ENCODE measurements at regions not wholly inside any gene's neighbourhood (a gene's known extent, or its start where the extent isn't known, plus 50 kb on each side); places are given as distances from the start of the nearest gene placed in this dataset.

DNA sequence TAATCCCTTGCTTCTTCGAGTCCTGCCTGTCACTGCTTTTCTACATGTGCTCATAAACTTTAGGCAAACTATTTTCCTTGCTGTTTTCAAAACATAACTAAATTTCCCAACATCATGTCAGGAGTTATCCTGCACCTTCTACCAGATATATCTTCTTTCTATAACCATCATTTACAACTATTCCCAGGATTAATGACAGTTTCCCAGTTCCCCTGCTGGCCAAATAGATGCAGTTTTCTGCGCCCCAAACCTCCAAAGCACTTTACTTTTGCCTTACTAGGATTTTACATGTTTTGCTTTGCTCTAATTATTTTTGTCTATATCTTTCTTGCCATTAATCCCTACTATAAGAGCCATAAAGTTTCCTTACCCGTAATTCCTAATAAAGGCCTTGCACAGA is 122.5 kb downstream of the GLUL start:
- in situ Hi-C loops (cut with HindIII; ENCODE audit: low pct_unique_long_range_greater_than_20kb, low sequenced_read_pairs) = no loop called here
- no peak for DNase-seq (ENCODE audit: low read depth in 1 of 2, low spot score in 1 of 2)
- no peak for TF ChIP-seq JUND (IDR thresholded peaks at IDR 0.05; ENCODE audit: low read depth)

DNA sequence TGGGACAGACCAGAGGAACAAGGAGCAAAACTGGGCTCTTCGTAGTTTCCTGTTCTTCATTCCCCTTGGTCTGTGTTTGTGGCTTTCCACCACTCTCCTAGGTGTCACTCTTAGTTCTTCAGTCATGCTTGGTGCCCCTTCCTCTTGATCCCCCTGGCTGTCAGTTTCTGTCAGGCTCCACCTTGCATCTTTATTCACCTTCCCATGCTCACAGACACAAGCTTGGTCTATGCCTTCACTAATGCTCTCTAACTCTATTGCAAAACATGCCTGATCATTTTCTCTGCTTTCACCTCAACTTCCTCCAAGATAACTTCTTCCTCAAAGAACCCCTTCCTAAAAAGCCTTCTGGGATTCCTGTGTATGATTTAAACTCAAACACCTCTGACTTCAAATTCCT is 122.9 kb downstream of the GLUL start:
- TF ChIP-seq JUND (IDR thresholded peaks at IDR 0.05; ENCODE audit: low read depth) = no peak
- in situ Hi-C loops (cut with HindIII; ENCODE audit: low pct_unique_long_range_greater_than_20kb, low sequenced_read_pairs) = no loop called here
- no peak for DNase-seq (ENCODE audit: low read depth in 1 of 2, low spot score in 1 of 2)

DNA sequence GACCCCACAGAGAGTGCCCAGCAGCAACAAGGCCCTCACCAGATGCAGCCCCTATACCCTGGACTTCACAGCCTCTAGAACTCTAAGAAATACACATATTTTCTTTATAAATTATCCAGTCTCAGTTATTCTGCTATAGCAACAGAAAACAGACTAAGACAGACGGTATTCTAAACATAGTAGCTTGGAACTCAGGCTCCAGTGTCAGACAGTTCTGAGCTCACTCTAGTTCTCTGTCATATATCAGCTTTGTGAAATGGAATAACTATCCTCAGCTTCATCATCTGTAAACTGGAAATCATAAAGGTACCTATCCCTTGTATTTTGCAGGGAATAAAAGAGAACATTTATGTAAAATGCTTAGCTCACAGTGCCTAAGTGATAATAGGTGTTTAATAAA is 127.4 kb downstream of the GLUL start:
- no peak for DNase-seq (ENCODE audit: low read depth in 1 of 2, low spot score in 1 of 2)
- no peak for TF ChIP-seq JUND (IDR thresholded peaks at IDR 0.05; ENCODE audit: low read depth)
- in situ Hi-C loops (cut with HindIII; ENCODE audit: low pct_unique_long_range_greater_than_20kb, low sequenced_read_pairs) = no loop called here

DNA sequence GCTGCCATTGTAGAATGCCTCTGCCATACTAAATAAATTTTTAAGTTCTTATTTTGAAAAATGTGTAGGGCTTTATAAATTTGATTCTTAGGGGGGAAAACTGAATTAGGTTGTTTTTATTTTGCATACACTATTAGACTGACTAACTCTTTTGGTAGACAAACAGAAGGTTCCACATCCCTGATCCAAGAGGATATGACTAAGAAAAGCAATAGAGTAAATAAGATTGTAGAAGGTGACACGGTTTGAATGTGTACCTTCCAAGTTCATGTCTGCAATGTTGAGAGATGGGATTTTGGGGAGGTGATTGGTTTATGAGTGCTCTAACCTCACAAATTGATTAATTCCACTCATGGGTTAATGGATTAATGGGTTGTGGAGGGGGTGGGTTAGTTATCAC is 127.9 kb downstream of the GLUL start:
- DNase-seq (ENCODE audit: low read depth in 1 of 2, low spot score in 1 of 2) = no peak
- TF ChIP-seq JUND (IDR thresholded peaks at IDR 0.05; ENCODE audit: low read depth) = no peak
- in situ Hi-C loops (cut with HindIII; ENCODE audit: low pct_unique_long_range_greater_than_20kb, low sequenced_read_pairs) = no loop called here

DNA sequence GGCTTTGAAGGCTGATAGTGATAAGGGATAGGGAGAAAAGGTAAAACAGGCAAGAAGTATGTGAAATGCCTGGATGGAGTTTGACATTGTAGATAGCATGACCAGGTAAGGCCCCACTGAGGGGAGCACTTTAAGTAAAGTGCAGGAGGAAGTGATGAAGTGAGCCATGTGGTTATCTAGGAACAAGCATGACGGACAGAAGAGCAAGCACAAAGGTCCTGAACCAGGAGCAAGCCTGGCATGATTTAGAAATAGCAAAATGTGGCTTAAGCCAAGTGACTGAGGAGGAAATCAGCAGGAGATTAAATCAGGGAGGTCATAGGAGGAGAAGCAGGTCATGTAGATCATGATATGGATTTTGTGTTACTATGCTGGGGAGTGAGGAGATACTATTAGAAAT is 129.2 kb downstream of the GLUL start:
- in situ Hi-C loops (cut with HindIII; ENCODE audit: low pct_unique_long_range_greater_than_20kb, low sequenced_read_pairs) = no loop called here
- no peak for TF ChIP-seq JUND (IDR thresholded peaks at IDR 0.05; ENCODE audit: low read depth)
- DNase-seq (ENCODE audit: low read depth in 1 of 2, low spot score in 1 of 2) = no peak

DNA sequence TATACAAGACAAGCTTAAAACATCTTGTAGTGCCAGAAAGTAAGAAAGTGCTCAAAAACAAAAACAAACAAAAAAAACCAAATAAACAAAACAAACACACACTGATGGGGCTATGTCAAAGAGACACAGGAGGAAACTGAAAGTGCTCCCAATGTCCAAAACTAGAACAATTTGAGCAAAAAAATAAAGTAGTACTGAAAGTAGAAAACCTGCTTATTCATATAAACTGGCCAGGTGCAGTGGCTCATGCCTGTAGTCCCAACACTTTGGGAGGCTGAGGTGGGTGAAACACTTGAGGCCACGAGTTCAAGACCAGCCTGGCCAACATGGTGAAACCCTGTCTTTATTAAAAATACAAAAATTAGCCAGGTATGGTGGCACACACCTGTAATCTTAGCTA is 129.9 kb downstream of the GLUL start:
- no peak for TF ChIP-seq JUND (IDR thresholded peaks at IDR 0.05; ENCODE audit: low read depth)
- no peak for DNase-seq (ENCODE audit: low read depth in 1 of 2, low spot score in 1 of 2)
- in situ Hi-C loops (cut with HindIII; ENCODE audit: low pct_unique_long_range_greater_than_20kb, low sequenced_read_pairs) = no loop called here

DNA sequence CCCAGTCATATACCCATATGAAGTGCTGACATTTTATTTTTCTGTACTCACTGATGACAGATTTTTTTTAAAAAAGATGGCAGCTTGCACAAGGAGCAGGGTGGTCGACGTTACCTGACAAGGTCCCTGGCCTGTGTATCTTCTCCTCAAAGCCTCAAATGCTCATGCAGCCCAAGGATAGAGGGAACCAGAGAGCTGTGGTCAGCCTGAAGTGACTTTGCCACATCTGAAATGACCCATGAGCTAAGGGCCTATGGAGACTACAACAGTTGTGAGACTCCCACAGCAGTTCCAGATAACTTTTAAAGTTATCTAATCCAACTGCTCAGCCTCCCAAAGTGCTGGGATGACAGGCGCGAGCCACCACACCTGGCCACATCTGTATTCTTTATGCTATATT is 131.1 kb downstream of the GLUL start:
- in situ Hi-C loops (cut with HindIII; ENCODE audit: low pct_unique_long_range_greater_than_20kb, low sequenced_read_pairs) = no loop called here
- no peak for DNase-seq (ENCODE audit: low read depth in 1 of 2, low spot score in 1 of 2)
- no peak for TF ChIP-seq JUND (IDR thresholded peaks at IDR 0.05; ENCODE audit: low read depth)

DNA sequence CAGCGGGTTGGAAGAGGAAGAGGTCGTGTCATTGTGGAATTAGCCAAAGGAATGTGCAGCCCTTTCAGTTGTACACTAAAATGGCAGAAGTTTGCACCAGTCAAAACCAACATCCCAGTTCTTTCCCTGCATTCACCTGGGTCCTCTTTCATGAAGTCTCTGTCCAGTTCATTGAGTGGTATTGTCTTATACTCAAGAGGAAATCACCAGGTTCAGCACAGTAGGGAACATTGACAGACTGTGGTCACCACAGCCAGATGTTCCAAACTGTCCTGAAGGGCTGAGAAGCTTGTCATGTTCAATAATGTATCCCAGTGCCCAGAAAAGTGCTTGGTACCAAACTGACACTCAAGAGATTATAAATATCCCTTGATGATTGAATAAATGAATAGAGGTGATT is 131.6 kb downstream of the GLUL start:
- DNase-seq (ENCODE audit: low read depth in 1 of 2, low spot score in 1 of 2) = no peak
- in situ Hi-C loops (cut with HindIII; ENCODE audit: low pct_unique_long_range_greater_than_20kb, low sequenced_read_pairs) = no loop called here
- TF ChIP-seq JUND (IDR thresholded peaks at IDR 0.05; ENCODE audit: low read depth) = no peak

DNA sequence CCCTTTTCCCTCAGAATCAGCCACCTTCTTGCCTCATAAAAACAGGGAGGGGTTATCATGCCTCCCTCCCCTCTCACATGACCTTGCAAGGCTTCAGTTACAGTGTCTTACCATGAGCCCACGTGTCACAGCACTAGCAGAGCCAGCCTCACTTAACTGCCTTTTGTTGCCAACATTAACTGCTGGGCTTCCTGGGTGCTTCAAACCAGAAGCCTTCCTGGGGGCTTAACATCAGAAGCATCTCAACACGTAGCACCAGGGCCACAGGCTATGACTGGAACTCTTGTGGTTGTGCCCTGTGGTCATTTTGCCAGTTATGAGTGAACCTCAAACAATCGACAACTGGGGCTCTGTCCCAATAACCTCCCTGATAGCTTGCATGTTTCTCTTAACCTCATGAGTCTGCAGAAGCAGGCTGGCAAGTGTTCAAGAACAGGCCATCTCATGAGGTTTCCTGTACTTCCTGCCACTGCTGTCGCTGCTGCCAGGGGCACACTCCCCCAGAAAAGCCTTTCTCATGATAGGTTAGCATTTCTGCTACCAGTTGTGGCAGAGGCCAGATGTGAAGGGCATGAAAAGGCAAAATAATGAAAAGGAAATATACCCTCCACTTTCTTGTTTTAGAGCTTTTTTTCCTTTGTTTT is 132.2 kb downstream of the GLUL start:
- in situ Hi-C loops (cut with HindIII; ENCODE audit: low pct_unique_long_range_greater_than_20kb, low sequenced_read_pairs) = no loop called here
- no peak for DNase-seq (ENCODE audit: low read depth in 1 of 2, low spot score in 1 of 2)
- no peak for TF ChIP-seq JUND (IDR thresholded peaks at IDR 0.05; ENCODE audit: low read depth)

DNA sequence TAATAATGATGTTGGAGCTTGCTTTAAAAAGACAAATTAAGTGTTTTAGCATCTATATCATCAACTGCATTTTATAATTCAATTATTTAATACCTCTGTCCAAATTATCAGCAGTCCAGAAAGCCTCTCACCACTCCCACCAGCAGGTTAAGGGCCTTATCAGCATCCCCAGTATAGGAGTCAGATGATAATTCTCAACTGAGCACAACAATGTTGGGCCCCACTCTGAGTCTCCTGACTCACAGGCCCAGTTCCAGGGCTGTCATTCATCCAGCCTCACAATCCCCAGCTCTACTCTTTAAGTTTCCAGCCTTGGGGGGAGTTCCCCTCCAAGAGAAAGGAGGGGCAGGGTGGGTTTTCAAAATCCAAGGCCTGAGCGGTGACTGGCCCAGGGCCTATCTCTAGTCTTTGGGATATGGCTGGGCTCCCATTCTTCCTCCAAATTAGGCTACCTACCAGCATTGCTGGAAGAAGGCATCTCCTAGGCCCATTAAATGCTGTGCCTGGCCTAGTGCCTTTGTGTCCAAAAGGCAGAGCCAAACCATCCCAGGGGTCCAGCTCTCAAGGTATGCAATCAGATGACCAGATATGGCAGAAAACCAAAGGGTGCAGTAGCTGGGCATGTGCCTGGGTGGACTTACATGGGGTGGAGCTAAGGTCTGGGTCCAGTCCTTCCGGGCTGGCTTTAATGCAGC is 134.1 kb downstream of the GLUL start:
- in situ Hi-C loops (cut with HindIII; ENCODE audit: low pct_unique_long_range_greater_than_20kb, low sequenced_read_pairs) = no loop called here
- TF ChIP-seq JUND (IDR thresholded peaks at IDR 0.05; ENCODE audit: low read depth) = no peak
- DNase-seq (ENCODE audit: low read depth in 1 of 2, low spot score in 1 of 2) = no peak

DNA sequence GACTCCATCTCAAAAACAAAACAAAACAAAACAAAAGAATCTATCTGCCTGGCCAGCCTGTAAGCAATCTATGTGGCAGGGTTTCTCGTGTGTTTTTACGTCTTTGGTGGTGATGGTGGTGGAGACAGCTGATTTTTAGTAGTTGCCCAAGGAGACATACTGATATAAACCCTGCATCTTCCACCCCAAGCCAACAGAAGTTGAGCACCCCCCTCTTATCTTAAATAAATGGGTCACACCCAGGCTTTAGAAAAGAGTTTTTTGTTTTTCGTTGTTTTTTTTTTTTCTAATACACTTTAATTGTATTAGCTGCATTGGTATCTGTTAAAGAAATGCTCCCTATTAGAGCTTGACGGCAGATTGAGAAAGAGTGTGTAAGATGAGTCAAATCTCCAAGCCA is 134.7 kb downstream of the GLUL start:
- no peak for TF ChIP-seq JUND (IDR thresholded peaks at IDR 0.05; ENCODE audit: low read depth)
- in situ Hi-C loops (cut with HindIII; ENCODE audit: low pct_unique_long_range_greater_than_20kb, low sequenced_read_pairs) = no loop called here
- no peak for DNase-seq (ENCODE audit: low read depth in 1 of 2, low spot score in 1 of 2)

DNA sequence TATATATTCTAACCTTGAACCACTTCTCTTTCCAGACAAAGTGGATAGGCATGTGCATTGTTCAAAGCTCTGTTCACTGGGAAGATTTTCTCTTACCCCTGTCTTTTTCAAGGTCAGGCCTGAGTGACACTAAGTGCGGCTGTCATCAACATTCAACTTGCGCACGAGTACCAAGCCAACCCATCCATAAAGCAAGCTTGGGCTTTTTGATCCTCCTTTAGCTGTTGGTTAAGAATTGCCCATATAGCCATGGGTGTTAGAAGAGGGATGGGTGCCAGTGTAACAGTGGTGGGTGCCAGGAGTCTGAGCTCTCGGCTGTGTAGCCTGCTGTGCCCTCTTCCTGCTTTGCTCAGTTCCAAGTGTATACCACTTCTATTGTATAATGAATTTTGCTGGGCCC is 136.1 kb downstream of the GLUL start:
- no peak for DNase-seq (ENCODE audit: low read depth in 1 of 2, low spot score in 1 of 2)
- no peak for TF ChIP-seq JUND (IDR thresholded peaks at IDR 0.05; ENCODE audit: low read depth)
- in situ Hi-C loops (cut with HindIII; ENCODE audit: low pct_unique_long_range_greater_than_20kb, low sequenced_read_pairs) = no loop called here

DNA sequence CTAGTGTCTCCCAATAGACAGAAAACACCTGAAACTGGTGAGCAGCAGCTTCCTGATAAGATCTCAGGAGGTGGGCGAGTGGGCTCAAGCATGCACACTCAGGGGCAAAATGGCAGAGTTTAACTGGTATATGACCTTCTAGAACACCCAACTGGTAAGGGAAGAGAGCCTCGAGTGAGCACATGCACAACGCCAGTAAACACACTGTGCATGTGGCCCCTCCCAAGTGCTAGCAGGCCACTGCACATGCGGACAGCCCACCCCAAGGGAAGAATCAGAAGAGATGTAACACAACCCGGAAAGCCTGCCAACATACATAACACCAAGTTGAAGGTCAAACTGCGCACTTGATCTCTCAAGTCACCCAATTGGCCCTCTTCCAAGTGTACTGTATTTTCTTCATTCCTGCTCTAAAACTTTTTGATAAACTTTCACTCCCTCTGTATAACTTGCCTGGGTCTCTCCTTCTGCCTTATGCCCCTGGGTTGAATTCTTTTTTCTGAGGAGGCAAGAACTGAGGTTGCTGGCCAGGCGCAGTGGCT is 138.2 kb downstream of the GLUL start:
- no peak for TF ChIP-seq JUND (IDR thresholded peaks at IDR 0.05; ENCODE audit: low read depth)
- DNase-seq (ENCODE audit: low read depth in 1 of 2, low spot score in 1 of 2) = no peak
- in situ Hi-C loops (cut with HindIII; ENCODE audit: low pct_unique_long_range_greater_than_20kb, low sequenced_read_pairs) = no loop called here

DNA sequence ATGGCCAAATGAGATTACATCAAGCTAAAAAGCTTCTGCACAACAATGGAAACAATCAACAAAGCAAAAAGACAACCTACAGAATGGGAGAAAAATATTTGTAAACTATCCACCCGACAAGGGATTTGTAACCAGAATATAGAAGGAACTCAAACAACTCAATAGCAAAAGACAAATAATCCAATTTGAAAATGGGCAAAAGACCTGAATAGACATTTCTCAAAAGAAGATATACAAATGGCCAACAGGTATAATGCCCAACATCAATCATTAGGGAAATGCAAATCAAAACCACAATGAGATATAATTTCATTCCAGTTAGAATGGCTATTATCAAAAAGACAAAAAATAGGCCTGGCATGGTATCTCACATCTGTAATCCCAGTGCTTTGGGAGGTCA is 140.0 kb downstream of the GLUL start:
- DNase-seq (ENCODE audit: low read depth in 1 of 2, low spot score in 1 of 2) = no peak
- in situ Hi-C loops (cut with HindIII; ENCODE audit: low pct_unique_long_range_greater_than_20kb, low sequenced_read_pairs) = no loop called here
- TF ChIP-seq JUND (IDR thresholded peaks at IDR 0.05; ENCODE audit: low read depth) = no peak

Data from T47D (cell line).